GM20000 (cell line): ENCODE measurements at regions not wholly inside any gene's neighbourhood (a gene's known extent, or its start where the extent isn't known, plus 50 kb on each side); places are given as distances from the start of the nearest gene placed in this dataset.

Experiments used
- DNase-seq: peaks from one replicate; pipeline ENCODE4 v3.0.0; 2012; ENCODE audit warnings: low spot score
- CTCF ChIP-seq: IDR thresholded peaks from 2 replicates; pipeline ENCODE4 v1.5.1; 2012; ENCODE audit warnings: mild to moderate bottlenecking, control low read depth; ENCODE audit errors: extremely low read depth, missing control alignments

- no peak for DNase-seq
- no peak for TF ChIP-seq CTCF
Observed at GRCh38 chr4:80145739-80146138, 51.6 kb upstream of the PRDM8 start.

- no peak for DNase-seq
- TF ChIP-seq CTCF: no peak
Observed at GRCh38 chr4:80144676-80145470, 52.4 kb upstream of the PRDM8 start.

- no peak for DNase-seq
- TF ChIP-seq CTCF: no peak
Observed at GRCh38 chr4:80143307-80143679, 54.0 kb upstream of the PRDM8 start.

GRCh38 chr4:80142394-80143306 is 54.7 kb upstream of the PRDM8 start:
- DNase-seq: no peak

GRCh38 chr4:80141543-80141942 is 55.8 kb upstream of the PRDM8 start:
- no peak for DNase-seq
- no peak for TF ChIP-seq CTCF

More at GRCh38 chr4:80142394-80143306, 54.7 kb upstream of the PRDM8 start:
- TF ChIP-seq CTCF: no peak

GRCh38 chr4:80140194-80140593 is 57.1 kb upstream of the PRDM8 start:
- no peak for TF ChIP-seq CTCF
- no peak for DNase-seq

GRCh38 chr4:80139671-80140070 is 57.6 kb upstream of the PRDM8 start:
- no peak for TF ChIP-seq CTCF
- no peak for DNase-seq
